ENCODE measurements at regions not wholly inside any gene's neighbourhood (a gene's known extent, or its start where the extent isn't known, plus 50 kb on each side); places are given as distances from the start of the nearest gene placed in this dataset.

- H3K79me2 ChIP-seq (ENCODE audit: low read length) = no peaks in the 10 kb centered on the region
- no peaks in the 10 kb centered on the region for H3K4me1 ChIP-seq (ENCODE audit: low read length)
- no peaks in the 10 kb centered on the region for H3K27me3 ChIP-seq (ENCODE audit: low read length)
- H4K20me1 ChIP-seq (ENCODE audit: insufficient read depth, low read depth, low read length) = no peaks in the 10 kb centered on the region
- no peak overlapping the region for H3K4me3 ChIP-seq (ENCODE audit: low read length)
- DNase-seq = no peak
- no peaks in the 10 kb centered on the region for H3K9me3 ChIP-seq (ENCODE audit: low read length)
- no peak overlapping the region for H3K27ac ChIP-seq (ENCODE audit: low read length)
- H3K4me2 ChIP-seq (ENCODE audit: low read depth, low read length, poor library complexity, severe bottlenecking) = no peak overlapping the region
- no peaks in the 10 kb centered on the region for H3K9me2 ChIP-seq (replicated peaks; ENCODE audit: insufficient read depth, low read length)
- no peaks in the 10 kb centered on the region for H3K36me3 ChIP-seq (ENCODE audit: insufficient read depth, low read length)
- H2AFZ ChIP-seq (ENCODE audit: low read length) = no peak overlapping the region
- no peak overlapping the region for H3K9ac ChIP-seq (ENCODE audit: low read length)
Observed at GRCh38 chr9:16175461-16175860, 622.6 kb downstream of the CCDC171 start.

GRCh38 chr9:16178294-16178693, 625.5 kb downstream of the CCDC171 start:
- Histone ChIP-seq H3K36me3 (ENCODE audit: insufficient read depth, low read length) (no peaks in the 10 kb centered on the region), H4K20me1 (ENCODE audit: insufficient read depth, low read depth, low read length) (no peaks in the 10 kb centered on the region), H3K4me2 (ENCODE audit: low read depth, low read length, poor library complexity, severe bottlenecking) (no peak overlapping the region), H2AFZ (ENCODE audit: low read length) (no peak overlapping the region), H3K79me2 (ENCODE audit: low read length) (no peaks in the 10 kb centered on the region), H3K27me3 (ENCODE audit: low read length) (no peaks in the 10 kb centered on the region), H3K9me2 (replicated peaks; ENCODE audit: insufficient read depth, low read length) (no peaks in the 10 kb centered on the region), H3K4me1 (ENCODE audit: low read length) (no peaks in the 10 kb centered on the region), H3K9me3 (ENCODE audit: low read length) (no peaks in the 10 kb centered on the region), H3K9ac (ENCODE audit: low read length) (no peak overlapping the region), H3K27ac (ENCODE audit: low read length) (no peak overlapping the region), H3K4me3 (ENCODE audit: low read length) (no peak overlapping the region)
- no peak for DNase-seq

- Histone ChIP-seq H3K27ac (ENCODE audit: low read length) (no peak overlapping the region), H3K9ac (ENCODE audit: low read length) (no peak overlapping the region), H4K20me1 (ENCODE audit: insufficient read depth, low read depth, low read length) (no peaks in the 10 kb centered on the region), H3K4me2 (ENCODE audit: low read depth, low read length, poor library complexity, severe bottlenecking) (no peak overlapping the region), H3K4me3 (ENCODE audit: low read length) (no peak overlapping the region), H3K4me1 (ENCODE audit: low read length) (no peaks in the 10 kb centered on the region), H3K27me3 (ENCODE audit: low read length) (no peaks in the 10 kb centered on the region), H2AFZ (ENCODE audit: low read length) (no peak overlapping the region), H3K9me2 (replicated peaks; ENCODE audit: insufficient read depth, low read length) (no peaks in the 10 kb centered on the region), H3K79me2 (ENCODE audit: low read length) (no peaks in the 10 kb centered on the region), H3K36me3 (ENCODE audit: insufficient read depth, low read length) (no peaks in the 10 kb centered on the region), H3K9me3 (ENCODE audit: low read length) (no peaks in the 10 kb centered on the region)
- DNase-seq = no peak
Observed at GRCh38 chr9:16179566-16179965, 626.7 kb downstream of the CCDC171 start.

GRCh38 chr9:16180091-16180490, 627.2 kb downstream of the CCDC171 start:
- Histone ChIP-seq H3K27ac (ENCODE audit: low read length) (no peak overlapping the region), H3K9me3 (ENCODE audit: low read length) (no peaks in the 10 kb centered on the region), H2AFZ (ENCODE audit: low read length) (no peak overlapping the region), H3K9ac (ENCODE audit: low read length) (no peak overlapping the region), H3K79me2 (ENCODE audit: low read length) (no peaks in the 10 kb centered on the region), H3K27me3 (ENCODE audit: low read length) (no peaks in the 10 kb centered on the region), H3K9me2 (replicated peaks; ENCODE audit: insufficient read depth, low read length) (no peaks in the 10 kb centered on the region), H3K4me3 (ENCODE audit: low read length) (no peak overlapping the region), H3K4me1 (ENCODE audit: low read length) (no peaks in the 10 kb centered on the region), H3K4me2 (ENCODE audit: low read depth, low read length, poor library complexity, severe bottlenecking) (no peak overlapping the region), H3K36me3 (ENCODE audit: insufficient read depth, low read length) (no peaks in the 10 kb centered on the region), H4K20me1 (ENCODE audit: insufficient read depth, low read depth, low read length) (no peaks in the 10 kb centered on the region)
- DNase-seq = no peak

GRCh38 chr9:16180546-16180945, 627.7 kb downstream of the CCDC171 start:
- no peak for DNase-seq
- H3K4me2 ChIP-seq (ENCODE audit: low read depth, low read length, poor library complexity, severe bottlenecking) = no peak overlapping the region
- no peaks in the 10 kb centered on the region for H4K20me1 ChIP-seq (ENCODE audit: insufficient read depth, low read depth, low read length)
- no peaks in the 10 kb centered on the region for H3K9me2 ChIP-seq (replicated peaks; ENCODE audit: insufficient read depth, low read length)
- no peaks in the 10 kb centered on the region for H3K27me3 ChIP-seq (ENCODE audit: low read length)
- H3K4me3 ChIP-seq (ENCODE audit: low read length) = no peak overlapping the region
- no peak overlapping the region for H2AFZ ChIP-seq (ENCODE audit: low read length)
- no peak overlapping the region for H3K27ac ChIP-seq (ENCODE audit: low read length)
- H3K79me2 ChIP-seq (ENCODE audit: low read length) = no peaks in the 10 kb centered on the region
- H3K4me1 ChIP-seq (ENCODE audit: low read length) = no peaks in the 10 kb centered on the region
- no peak overlapping the region for H3K9ac ChIP-seq (ENCODE audit: low read length)
- no peaks in the 10 kb centered on the region for H3K9me3 ChIP-seq (ENCODE audit: low read length)
- H3K36me3 ChIP-seq (ENCODE audit: insufficient read depth, low read length) = no peaks in the 10 kb centered on the region

GRCh38 chr9:16181539-16181938, 628.7 kb downstream of the CCDC171 start:
- Histone ChIP-seq H3K4me3 (ENCODE audit: low read length) (no peak overlapping the region), H2AFZ (ENCODE audit: low read length) (no peak overlapping the region), H3K4me1 (ENCODE audit: low read length) (no peaks in the 10 kb centered on the region), H3K9ac (ENCODE audit: low read length) (no peak overlapping the region), H3K9me3 (ENCODE audit: low read length) (no peaks in the 10 kb centered on the region), H3K27ac (ENCODE audit: low read length) (no peak overlapping the region), H3K9me2 (replicated peaks; ENCODE audit: insufficient read depth, low read length) (no peaks in the 10 kb centered on the region), H3K4me2 (ENCODE audit: low read depth, low read length, poor library complexity, severe bottlenecking) (no peak overlapping the region), H3K27me3 (ENCODE audit: low read length) (no peaks in the 10 kb centered on the region), H4K20me1 (ENCODE audit: insufficient read depth, low read depth, low read length) (no peaks in the 10 kb centered on the region), H3K36me3 (ENCODE audit: insufficient read depth, low read length) (no peaks in the 10 kb centered on the region), H3K79me2 (ENCODE audit: low read length) (no peaks in the 10 kb centered on the region)
- DNase-seq = no peak

- H2AFZ ChIP-seq (ENCODE audit: low read length) = no peak overlapping the region
- no peaks in the 10 kb centered on the region for H3K27me3 ChIP-seq (ENCODE audit: low read length)
- H3K36me3 ChIP-seq (ENCODE audit: insufficient read depth, low read length) = no peaks in the 10 kb centered on the region
- no peak overlapping the region for H3K4me2 ChIP-seq (ENCODE audit: low read depth, low read length, poor library complexity, severe bottlenecking)
- no peak overlapping the region for H3K9ac ChIP-seq (ENCODE audit: low read length)
- no peaks in the 10 kb centered on the region for H3K4me1 ChIP-seq (ENCODE audit: low read length)
- no peaks in the 10 kb centered on the region for H3K9me2 ChIP-seq (replicated peaks; ENCODE audit: insufficient read depth, low read length)
- H3K9me3 ChIP-seq (ENCODE audit: low read length) = no peaks in the 10 kb centered on the region
- H3K4me3 ChIP-seq (ENCODE audit: low read length) = no peak overlapping the region
- H3K79me2 ChIP-seq (ENCODE audit: low read length) = no peaks in the 10 kb centered on the region
- DNase-seq = no peak
- H3K27ac ChIP-seq (ENCODE audit: low read length) = no peak overlapping the region
- no peaks in the 10 kb centered on the region for H4K20me1 ChIP-seq (ENCODE audit: insufficient read depth, low read depth, low read length)
Observed at GRCh38 chr9:16182784-16183183, 629.9 kb downstream of the CCDC171 start.

- no peak overlapping the region for H3K27ac ChIP-seq (ENCODE audit: low read length)
- no peaks in the 10 kb centered on the region for H3K9me2 ChIP-seq (replicated peaks; ENCODE audit: insufficient read depth, low read length)
- no peak overlapping the region for H3K4me2 ChIP-seq (ENCODE audit: low read depth, low read length, poor library complexity, severe bottlenecking)
- H3K4me3 ChIP-seq (ENCODE audit: low read length) = no peak overlapping the region
- DNase-seq = no peak
- no peaks in the 10 kb centered on the region for H3K4me1 ChIP-seq (ENCODE audit: low read length)
- H3K9ac ChIP-seq (ENCODE audit: low read length) = no peak overlapping the region
- H2AFZ ChIP-seq (ENCODE audit: low read length) = no peak overlapping the region
- no peaks in the 10 kb centered on the region for H3K36me3 ChIP-seq (ENCODE audit: insufficient read depth, low read length)
- H4K20me1 ChIP-seq (ENCODE audit: insufficient read depth, low read depth, low read length) = no peaks in the 10 kb centered on the region
- no peaks in the 10 kb centered on the region for H3K9me3 ChIP-seq (ENCODE audit: low read length)
- no peaks in the 10 kb centered on the region for H3K79me2 ChIP-seq (ENCODE audit: low read length)
- no peaks in the 10 kb centered on the region for H3K27me3 ChIP-seq (ENCODE audit: low read length)
Observed at GRCh38 chr9:16184964-16185646, 632.3 kb downstream of the CCDC171 start.

Measured in Karpas-422 (cell line).